Spleen (tissue), 7 donors: ENCODE measurements at regions not wholly inside any gene's neighbourhood (a gene's known extent, or its start where the extent isn't known, plus 50 kb on each side); places are given as distances from the start of the nearest gene placed in this dataset.

Source experiments
- POLR2AphosphoS5 ChIP-seq, 3 donors: sonication (generic); formaldehyde crosslinking; IDR thresholded peaks; one replicate each; pipeline ENCODE4 v1.5.1; 2017; ENCODE audit warnings: antibody characterized with exemption in 3 of 3
- TF ChIP-seq, protein P1 (sequence below), 11 experiments: fragments of 200-600 bp in 7 of 11; fragments of 450-650 bp in 4 of 11; sonication (generic) in 4 of 11; IDR thresholded peaks in 8 of 11; conservative IDR thresholded peaks in 3 of 11; 1 replicate in 7 of 11; 2 replicates in 4 of 11; pipeline versions ENCODE4 v1.4.0 to v1.8.0; 2016 to 2021; ENCODE audit warnings: antibody characterized with exemption in 11 of 11, inconsistent platforms in 4 of 11, mild to moderate bottlenecking in 1 of 11
- donor health status: DM: no; HTN: no; CAD: no; lungs with moderate emphysema.
- donor health status: DM: no; HTN: no; CAD: no.
- donor health status: DM: no; HTN: no; CAD: no.

DNA sequence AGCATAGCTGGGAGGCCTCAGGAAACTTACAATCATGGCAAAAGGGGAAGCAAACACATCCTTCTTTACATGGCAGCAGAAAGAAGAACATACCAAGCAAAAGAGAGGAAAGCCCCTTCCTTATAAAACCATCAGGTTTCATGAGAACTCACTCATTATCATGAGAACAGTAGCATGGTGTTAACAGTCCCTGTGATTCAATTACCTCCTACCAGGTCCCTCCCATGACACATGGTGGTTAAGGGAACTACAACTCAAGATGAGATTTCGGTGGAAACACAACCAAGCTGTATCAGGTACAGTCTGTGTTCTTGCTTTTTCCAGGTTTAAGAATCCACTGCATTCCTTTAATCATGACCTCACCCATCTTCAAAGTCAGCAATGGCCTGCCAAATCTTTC is 514.2 kb downstream of the KCTD16 start:
- TF ChIP-seq, protein P1, sequence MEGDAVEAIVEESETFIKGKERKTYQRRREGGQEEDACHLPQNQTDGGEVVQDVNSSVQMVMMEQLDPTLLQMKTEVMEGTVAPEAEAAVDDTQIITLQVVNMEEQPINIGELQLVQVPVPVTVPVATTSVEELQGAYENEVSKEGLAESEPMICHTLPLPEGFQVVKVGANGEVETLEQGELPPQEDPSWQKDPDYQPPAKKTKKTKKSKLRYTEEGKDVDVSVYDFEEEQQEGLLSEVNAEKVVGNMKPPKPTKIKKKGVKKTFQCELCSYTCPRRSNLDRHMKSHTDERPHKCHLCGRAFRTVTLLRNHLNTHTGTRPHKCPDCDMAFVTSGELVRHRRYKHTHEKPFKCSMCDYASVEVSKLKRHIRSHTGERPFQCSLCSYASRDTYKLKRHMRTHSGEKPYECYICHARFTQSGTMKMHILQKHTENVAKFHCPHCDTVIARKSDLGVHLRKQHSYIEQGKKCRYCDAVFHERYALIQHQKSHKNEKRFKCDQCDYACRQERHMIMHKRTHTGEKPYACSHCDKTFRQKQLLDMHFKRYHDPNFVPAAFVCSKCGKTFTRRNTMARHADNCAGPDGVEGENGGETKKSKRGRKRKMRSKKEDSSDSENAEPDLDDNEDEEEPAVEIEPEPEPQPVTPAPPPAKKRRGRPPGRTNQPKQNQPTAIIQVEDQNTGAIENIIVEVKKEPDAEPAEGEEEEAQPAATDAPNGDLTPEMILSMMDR (IDR thresholded peaks at IDR 0.05 in 8 of 11, conservative IDR thresholded peaks at IDR 0.05 in 3 of 11) = no peak
- TF ChIP-seq POLR2AphosphoS5 (IDR thresholded peaks at IDR 0.05) = no peak
